Lower leg skin (tissue), 3 donors: ENCODE measurements at regions not wholly inside any gene's neighbourhood (a gene's known extent, or its start where the extent isn't known, plus 50 kb on each side); places are given as distances from the start of the nearest gene placed in this dataset.

Source experiments
- POLR2A ChIP-seq, 2 donors: fragments of 450-650 bp; IDR thresholded peaks; one replicate each; pipeline ENCODE4 v1.6.1; 2016 to 2017; ENCODE audit warnings: antibody characterized with exemption in 2 of 2, mild to moderate bottlenecking in 1 of 2, moderate library complexity in 1 of 2
- TF ChIP-seq, protein P1 (sequence below), 3 donors: fragments of 450-650 bp; IDR thresholded peaks; one replicate each; pipeline ENCODE4 v1.5.1; 2016; ENCODE audit warnings: antibody characterized with exemption in 3 of 3, mild to moderate bottlenecking in 3 of 3, moderate library complexity in 2 of 3

DNA sequence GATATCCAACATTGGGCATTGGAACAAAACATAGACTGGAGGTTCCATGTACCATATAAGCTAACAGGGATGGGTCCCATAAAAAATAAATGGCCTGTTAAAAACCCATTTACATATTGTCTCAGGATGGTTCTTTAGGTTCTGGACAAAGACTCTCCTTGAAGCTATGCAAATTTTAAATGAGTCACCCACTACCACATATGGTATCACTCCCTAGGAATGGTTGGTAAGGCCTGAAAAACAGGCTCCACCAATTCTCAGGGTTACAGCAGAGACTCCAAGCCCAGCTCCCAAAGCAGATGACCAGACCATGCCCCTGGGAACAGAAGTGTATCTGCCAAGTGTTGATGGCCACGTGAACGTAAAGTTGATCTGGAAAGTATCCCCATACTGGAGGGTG, 190.7 kb upstream of the SPHKAP start:
- TF ChIP-seq, protein P1, sequence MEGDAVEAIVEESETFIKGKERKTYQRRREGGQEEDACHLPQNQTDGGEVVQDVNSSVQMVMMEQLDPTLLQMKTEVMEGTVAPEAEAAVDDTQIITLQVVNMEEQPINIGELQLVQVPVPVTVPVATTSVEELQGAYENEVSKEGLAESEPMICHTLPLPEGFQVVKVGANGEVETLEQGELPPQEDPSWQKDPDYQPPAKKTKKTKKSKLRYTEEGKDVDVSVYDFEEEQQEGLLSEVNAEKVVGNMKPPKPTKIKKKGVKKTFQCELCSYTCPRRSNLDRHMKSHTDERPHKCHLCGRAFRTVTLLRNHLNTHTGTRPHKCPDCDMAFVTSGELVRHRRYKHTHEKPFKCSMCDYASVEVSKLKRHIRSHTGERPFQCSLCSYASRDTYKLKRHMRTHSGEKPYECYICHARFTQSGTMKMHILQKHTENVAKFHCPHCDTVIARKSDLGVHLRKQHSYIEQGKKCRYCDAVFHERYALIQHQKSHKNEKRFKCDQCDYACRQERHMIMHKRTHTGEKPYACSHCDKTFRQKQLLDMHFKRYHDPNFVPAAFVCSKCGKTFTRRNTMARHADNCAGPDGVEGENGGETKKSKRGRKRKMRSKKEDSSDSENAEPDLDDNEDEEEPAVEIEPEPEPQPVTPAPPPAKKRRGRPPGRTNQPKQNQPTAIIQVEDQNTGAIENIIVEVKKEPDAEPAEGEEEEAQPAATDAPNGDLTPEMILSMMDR (IDR thresholded peaks at IDR 0.05), result no peak
- TF ChIP-seq POLR2A (IDR thresholded peaks at IDR 0.05), result no peak
